ENCODE measurements at regions not wholly inside any gene's neighbourhood (a gene's known extent, or its start where the extent isn't known, plus 50 kb on each side); places are given as distances from the start of the nearest gene placed in this dataset.
"Not testable (repeated sequence)": the region's sequence is repeated elsewhere in the genome, so short reads cannot be mapped to it uniquely, and the experiment has no call there.

DNA sequence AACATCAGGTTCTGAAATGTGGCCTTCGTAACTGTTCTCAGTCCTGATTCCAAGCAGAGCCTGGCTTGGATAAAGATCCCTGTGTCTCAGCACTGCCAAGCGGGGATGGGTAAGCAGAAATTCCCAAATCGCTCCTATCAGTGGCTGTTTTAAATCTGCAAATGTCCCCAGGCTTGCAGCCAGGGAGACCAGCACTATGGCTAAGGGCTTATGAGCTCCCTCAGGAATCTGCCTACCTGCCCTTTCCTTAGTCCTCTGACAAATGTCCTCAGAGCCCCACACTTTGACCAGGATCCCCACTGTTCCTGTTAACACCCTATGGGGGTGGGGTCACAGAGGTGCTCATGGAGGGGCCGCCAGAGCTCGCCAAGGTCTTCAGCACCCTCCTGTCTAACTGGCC, 1062.8 kb downstream of the UQCRFS1 start:
- no peak for DNase-seq (ENCODE audit: low read depth)

DNA sequence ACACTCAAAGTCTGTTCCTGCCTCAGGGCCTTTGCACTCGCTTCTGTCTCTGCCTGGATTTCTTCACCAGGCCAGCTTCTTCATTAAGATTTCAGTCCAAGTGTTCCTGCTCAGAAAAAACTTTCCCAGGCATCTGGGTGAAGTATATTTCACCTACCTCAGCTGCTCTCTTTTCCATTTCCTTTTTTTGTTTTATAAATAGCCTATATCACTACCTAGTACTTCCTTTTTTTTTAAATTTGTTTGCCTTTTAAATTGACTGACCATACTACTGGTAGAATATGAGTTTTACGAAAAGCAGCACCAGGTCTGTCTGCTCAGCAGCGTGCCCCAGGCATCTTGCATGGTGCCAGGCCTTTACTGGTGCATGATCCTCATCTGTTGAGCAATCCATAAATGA, 1064.4 kb downstream of the UQCRFS1 start:
- no peak for DNase-seq (ENCODE audit: low read depth)

DNA sequence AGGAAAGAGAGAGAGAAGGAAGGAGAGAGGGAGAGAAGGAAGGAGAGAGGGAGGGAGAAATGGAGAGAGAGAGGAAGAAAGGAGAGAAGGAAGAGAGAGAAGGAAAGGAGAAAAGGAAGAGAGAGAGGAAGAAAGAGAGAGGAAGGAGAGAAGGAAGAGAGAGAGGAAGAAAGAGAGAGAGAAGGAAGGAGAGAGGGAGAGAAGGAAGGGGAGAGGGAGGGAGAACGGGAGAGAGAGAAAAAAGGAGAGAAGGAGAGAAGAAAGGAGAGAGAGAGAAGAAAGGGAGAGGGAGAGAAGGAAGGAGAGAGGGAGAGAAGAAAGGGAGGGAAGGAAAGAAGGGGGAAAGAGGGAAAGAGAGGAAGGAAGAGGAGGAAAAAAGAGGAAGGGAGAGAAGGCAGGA, 1070.7 kb downstream of the UQCRFS1 start:
- DNase-seq (ENCODE audit: low read depth), result no peak

DNA sequence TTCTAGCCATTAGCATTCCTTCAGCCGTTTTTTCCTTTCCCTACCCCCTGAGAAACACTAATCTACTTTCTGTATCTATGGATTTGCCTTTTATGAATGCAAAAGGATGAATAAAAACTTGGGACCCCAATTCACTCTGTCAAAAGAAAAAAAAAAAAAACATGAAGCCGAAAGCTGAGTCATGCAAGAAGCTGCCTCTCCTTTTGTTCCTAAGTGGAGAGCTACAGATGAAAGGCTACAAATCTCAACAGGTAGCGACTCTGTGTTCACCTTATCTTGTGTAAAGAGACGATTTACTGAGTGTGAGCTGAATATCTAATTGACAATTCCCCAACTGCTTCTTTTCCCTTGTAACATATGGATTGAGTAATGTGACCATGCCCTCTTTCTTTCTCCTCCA, 1072.8 kb downstream of the UQCRFS1 start:
- no peak for DNase-seq (ENCODE audit: low read depth)

DNA sequence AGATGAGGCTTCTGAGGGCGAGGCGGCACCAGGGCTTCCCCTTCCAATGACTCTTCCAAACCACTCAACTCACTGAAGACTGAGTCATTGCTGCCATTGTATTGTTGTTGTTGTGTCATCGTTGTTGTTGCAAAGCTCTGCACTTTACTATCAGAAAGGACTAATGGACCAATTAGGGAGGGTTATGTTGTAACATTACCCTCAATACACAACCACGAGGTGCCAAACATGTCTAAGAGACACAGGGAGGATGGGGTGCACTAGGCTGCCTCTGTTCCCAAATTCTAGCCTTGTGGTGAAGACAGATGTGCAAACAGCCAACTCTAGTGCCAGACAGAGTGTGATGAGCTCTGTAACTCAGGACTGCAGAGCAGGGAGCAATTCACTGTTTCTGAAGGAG, 1075.2 kb downstream of the UQCRFS1 start:
- no peak for DNase-seq (ENCODE audit: low read depth)

DNA sequence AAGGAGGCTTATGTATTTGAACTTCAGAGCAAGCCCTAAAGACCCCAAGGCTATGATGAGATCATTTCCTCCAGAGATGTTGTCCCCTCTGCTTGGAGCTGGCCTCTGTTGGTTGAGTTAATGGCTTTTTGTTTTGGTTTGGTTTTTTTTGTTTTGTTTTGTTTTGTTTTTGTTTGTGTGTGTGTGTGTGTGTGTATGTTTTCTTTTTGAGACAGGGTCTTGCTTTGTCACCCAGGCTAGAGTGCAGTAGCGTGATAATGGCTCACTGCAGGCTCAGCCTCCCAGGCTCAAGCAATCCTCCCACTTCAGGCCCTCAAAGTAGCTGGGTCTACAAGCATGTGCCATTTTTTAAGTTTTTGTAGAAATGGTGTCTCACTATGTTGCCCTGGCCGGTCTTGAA, 1076.2 kb downstream of the UQCRFS1 start:
- DNase-seq (ENCODE audit: low read depth), result no peak

DNA sequence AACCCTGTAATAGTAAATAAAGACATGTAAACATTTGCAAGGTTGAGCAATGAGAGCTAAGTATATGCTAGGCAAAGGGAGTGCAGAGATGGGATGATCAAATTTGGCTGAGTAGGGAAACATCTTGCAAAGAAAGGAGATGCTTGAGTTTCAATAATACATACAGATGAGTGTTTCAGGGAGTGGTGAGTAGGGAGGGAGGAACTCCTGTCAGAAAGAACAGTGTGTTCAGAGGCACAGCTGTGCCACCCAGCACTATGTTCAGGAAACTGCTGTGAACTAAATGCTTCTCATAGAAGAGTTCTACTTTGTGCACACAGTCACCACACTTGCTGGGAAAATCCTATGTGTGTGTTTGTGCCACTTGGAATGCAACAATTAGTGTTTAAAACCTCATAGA, 1077.1 kb downstream of the UQCRFS1 start:
- no peak for DNase-seq (ENCODE audit: low read depth)

DNA sequence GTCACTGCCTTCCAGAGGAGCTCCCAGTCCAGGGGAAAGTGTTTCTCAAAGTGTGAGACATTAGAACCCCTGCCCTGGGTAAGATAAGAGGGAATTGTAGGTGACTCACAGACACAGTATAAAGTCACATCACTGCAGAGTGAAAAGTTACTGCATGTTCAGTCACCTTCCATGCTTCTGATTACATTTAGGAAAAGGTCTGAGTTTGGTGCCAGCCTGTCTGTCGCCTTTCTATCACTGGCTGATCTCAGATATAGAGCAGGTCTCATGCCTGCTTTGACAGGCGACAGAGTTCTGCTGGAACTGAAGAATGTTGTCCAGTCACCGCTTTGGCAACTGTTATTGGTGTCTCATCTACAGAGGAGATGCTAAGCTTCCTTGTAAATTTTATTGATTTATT, 1078.6 kb downstream of the UQCRFS1 start:
- no peak for DNase-seq (ENCODE audit: low read depth)

DNA sequence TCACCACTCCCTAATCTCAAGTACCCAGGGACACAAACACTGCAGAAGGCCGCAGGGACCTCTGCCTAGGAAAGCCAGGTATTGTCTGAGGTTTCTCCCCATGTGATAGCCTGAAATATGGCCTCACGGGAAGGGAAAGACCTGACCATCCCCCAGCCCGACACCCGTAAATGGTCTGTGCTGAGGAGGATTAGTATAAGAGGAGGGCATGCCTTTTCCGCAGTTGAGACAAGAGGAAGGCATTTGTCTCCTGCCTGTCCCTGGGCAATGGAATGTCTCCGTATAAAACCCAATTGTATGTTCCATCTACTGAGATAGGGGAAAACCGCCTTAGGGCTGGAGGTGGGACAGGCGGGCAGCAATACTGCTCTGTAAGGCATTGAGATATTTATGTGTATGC, 1082.1 kb downstream of the UQCRFS1 start:
- not testable (repeated sequence) for DNase-seq (ENCODE audit: low read depth)

DNA sequence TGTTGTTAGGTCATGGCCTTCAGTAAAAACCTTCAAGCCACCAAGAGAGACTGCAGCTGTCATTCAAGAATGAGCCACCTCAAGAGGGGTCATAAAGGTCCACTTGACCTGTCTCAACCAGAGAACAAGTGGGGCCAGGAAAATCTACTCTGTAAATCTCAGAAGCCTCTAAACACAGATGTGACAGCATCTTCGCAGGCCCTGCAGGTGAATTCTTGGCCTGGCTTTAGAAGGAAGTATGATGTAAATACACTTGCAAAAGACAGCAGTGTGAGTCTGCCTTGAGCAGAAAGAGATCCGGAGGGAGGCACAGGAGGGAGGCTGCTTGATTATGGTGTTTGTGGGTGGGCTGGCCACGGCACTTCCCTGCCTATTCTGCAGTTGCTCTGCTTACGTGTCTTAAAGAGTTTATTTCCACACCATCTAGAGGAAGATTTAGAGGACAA, 1082.9 kb downstream of the UQCRFS1 start:
- no peak for DNase-seq (ENCODE audit: low read depth)

DNA sequence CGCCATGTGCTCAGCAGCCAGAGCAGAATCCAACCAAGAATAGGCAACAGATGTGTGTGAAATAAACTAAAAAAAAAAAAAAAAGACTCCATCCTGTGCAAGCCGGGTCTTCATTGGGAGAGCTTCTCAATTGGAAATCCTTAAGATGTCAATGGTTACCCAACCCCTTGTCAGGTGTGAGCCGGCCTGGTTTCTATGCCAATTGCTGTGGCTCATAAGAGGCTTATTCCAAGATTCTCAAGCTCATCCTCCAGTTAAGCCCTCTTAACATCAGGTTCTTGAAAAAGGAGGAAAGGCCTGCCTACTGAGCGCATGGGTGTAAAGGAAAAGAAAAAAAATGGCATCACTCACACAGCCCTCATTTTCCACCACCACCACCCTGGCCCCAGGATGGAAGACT, 1084.6 kb downstream of the UQCRFS1 start:
- DNase-seq (ENCODE audit: low read depth), result no peak

DNA sequence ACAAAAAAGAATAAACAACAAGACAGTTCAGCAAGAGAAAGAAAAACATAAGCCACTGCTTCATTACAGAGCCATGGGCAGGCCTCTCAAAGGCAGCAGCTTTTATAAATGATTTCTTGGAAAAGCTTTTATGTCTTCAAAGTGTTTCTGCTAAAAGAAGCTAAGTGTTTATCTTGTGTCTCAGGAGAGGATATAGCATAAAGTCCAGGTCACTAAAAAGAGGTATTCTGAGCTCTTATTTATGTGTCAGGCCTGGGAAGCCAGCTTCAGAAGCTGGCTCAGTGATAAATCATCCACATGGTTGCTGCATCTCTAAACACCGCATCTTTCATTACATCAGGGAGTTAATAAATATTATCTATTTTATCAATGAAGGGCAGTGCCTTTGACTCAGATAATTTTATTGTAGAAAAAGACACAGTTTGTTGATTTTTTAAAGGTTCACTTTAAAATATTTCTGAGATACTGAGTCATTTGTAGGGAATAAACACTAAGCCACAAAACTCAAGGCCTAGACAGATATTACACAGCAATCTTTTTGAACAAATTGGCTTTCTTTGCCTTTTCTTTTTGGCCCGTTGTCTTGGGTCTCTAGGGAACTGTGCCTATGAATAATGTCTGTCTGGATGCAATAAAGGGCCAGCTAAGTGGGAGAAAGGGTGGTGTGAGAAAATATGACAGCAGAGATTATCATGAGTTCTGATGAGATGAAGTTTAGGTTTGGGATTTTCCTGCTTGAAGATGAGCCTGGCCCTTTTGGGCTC, 1086.6 kb downstream of the UQCRFS1 start:
- no peak for DNase-seq (ENCODE audit: low read depth)

DNA sequence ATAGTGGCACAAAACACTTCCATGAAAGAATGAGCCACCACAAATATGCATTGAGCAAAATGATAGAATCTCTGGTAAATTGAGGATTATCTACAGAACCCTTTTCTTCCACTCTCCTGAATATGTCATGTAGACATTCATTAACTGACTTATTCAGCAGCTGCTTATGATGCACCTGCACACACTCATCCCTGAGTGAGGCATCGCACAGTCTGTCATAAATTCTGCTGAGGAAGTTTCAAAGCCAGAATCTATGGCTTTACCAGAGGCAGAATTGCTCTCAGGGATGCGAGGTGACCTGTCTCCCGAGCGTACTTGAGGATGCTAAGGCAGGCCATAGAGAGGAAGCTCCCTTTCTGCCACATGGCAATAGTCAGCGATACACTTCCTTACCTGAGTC, 1090.2 kb downstream of the UQCRFS1 start:
- DNase-seq (ENCODE audit: low read depth), result no peak

DNA sequence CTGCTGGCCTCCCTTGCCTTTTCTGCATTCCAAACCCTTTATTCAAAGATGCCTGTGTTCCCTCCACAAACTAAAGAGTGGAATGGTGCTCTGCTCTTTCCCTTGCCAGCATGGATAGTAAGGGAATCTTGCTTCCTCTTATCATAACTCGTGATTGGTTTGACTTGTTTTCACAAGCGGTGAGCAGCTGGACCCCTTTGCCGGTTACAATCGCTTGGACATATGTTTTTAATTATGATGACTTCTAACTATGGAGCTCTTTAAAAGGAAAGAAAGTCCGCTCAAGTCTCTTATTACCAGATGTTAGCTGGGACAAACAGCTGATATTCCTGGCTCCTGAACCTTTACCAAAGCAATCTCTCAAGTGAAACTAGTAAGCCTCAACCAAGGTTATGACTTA, 1094.7 kb downstream of the UQCRFS1 start:
- DNase-seq (ENCODE audit: low read depth), result no peak

DNA sequence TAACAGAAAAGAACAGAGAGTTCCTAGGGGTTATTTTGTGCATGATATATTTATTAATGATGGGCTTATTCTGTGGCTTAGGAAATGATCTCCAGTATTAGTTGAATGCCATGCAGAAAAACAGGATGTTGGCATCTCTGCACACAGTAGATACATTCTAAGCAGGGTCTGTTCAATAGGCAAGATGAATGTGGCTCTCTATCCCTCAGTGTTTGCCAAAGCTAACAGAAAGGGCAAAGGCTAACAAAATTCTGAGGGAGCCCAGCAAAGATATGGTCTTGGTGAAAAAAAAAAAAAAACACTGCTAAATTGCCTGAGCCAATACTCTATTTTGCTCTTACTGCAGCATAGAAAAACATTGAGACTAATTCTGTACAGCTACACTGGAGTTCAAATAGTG, 1095.8 kb downstream of the UQCRFS1 start:
- DNase-seq (ENCODE audit: low read depth), result no peak

DNA sequence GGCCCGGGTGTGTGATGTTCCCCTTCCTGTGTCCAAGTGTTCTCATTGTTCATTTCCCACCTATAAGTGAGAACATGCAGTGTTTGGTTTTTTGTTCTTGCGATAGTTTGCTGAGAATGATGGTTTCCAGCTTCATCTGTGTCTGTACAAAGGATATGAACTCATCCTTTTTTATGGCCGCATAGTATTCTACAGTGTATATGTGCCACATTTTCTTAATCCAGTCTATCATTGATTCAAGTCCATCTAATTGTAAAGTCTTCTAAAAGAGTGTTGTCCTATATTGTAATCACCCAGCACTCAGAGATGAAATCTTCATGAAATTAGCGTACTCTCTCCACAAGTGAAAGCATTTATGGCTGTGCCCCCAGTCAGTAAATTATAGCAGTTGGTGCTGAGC, 1096.6 kb downstream of the UQCRFS1 start:
- DNase-seq (ENCODE audit: low read depth), result not testable (repeated sequence)

DNA sequence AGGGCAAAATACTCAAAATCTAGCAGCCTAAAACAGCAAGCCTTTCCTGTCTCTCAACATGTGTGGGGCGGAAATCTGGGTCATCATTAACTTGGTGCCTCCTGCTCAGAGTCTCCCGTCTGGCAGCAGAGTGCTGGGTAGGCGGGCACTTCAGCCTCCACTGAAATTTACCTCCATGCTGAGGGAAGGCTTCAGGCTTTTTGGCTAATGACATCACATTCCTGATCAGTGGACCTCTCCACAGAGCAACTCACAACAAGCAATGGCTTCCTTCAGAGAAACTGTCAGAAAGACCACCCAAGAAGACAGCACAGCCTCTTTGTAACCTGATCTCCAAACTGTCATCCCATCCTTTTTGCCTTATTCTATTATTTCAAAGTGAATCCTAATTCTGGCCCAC, 1109.0 kb downstream of the UQCRFS1 start:
- DNase-seq (ENCODE audit: low read depth), result no peak

DNA sequence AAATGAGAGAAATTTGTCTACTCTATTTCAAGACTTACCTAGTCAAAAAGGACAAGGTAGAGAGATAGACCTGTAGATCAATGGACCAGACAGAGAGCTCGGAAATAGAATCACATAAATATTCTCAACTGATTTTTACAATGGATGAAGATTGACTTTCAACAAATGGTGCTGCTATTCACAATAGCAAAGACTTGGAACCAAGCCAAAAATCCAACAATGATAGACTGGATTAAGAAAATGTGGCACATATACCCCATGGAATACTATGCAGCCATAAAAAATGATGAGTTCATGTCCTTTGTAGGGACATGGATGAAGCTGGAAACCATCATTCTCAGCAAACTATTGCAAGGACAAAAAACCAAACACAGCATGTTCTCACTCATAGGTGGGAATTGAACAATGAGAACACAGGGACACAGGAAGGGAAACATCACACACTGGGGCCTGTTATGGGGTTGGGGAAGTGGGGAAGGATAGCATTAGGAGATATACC, 1128.2 kb downstream of the UQCRFS1 start:
- not testable (repeated sequence) for DNase-seq (ENCODE audit: low read depth)

DNA sequence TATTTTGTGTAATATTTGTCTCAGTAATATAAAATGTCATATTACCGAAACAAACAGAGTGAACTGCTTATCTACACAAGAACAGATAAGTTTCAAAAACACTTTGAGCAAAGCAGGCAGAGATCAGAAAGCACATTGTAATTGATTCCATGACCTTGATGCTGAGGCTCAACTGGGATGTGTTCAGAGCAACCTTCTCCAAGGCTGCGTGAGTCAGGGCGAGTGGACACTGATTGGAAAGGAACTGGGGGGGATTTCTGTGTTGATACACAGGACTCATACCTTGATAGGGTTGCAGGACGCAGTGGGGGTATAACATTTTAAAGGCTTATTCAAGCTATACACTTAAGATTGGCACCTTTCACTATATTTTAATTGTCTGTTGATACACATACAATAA, 1136.3 kb downstream of the UQCRFS1 start:
- DNase-seq (ENCODE audit: low read depth), result no peak

DNA sequence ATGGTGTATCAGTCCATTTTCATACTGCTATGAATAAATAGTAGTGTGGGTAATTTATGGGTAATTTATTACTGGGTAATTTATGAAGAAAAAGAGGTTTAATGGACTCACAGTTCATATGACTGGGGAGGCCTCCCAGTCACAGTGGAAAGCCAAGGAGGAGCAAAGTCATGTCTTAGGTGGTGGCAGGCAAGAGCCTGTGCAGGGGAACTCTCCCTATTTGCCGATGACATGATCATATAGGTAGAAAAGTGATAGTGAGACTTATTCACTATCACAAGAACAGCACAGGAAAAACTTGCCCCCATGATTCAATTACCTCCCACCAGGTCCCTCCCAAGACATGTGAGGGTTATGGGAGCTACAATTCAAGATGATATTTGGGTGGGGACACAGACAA, 1137.7 kb downstream of the UQCRFS1 start:
- no peak for DNase-seq (ENCODE audit: low read depth)

DNA sequence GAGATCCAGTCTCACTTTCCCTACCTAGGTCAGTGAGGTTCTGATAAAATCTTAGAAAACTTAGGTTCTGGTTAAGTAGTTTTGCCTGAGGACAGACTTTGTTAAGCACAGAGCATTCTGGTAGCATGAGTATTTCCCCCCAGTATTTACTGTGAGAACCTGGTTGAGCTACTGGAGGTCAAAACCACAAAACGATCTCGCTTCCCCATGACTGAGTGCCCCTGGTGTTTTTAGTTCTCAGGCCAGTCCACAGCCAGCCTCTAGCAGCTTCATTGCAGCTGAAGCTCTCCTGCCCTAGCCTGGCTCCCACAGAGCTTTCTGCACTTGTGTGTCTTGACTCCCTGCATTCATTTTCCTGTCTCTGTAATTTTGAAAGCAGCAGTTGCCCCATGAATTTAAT, 1138.2 kb downstream of the UQCRFS1 start:
- DNase-seq (ENCODE audit: low read depth), result no peak

DNA sequence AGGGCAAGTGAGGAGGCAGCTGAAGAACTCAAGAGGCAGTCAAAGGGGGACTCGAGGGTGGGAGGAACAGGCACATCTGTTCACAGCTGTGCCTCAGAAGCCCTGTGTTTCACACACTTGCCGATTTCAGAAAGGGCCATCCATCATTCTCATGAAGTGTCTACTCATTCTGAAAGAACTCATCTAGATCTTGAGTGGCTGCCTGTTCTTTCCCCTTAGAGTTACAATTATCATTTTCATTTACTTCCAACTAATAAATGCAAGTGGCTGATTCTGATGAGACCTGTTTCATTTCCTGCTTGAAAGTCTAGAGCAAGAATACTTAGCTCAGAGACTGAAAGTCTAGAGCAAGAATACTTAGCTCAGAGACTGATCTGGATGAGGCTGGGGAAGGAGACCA, 1145.1 kb downstream of the UQCRFS1 start:
- DNase-seq (ENCODE audit: low read depth), result no peak

DNA sequence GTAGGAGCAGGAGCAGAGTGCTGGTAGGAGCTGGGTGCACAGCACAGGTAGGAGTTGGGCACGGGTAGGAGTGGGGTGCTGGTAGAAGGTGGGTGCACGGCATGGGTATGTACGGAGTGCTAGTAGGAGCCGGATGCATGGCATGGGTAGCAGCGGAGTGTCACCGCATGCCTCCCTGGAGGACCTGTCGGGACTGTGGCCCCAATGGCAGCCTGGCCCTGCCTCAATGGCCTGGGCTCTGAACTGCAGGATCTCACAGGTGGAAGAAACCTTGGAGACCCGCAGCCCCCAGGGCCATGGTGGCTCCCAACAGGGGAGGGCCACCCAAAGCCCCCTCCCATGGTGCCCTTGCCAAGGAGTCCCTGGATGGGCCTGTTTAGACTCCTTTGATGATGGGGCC, 1146.0 kb downstream of the UQCRFS1 start:
- no peak for DNase-seq (ENCODE audit: low read depth)

DNA sequence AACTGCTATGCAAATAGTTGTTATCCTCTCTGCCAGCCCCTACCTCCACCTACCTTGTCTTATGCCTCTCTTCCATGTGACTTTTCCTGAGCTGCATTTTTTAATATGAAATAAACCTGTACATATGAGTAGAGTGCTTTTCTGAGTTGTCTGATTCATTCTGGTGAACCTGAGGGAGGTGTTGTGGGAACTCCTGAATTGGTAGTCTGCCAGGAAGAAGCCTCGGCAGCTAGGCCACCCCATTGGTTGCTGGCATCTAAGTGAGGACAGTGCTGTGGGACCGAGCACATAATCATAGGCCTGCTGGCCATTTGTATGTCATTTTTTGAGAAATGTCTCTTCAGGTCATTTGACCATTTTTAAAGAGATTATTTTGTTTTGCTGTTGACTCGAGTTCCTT, 1146.8 kb downstream of the UQCRFS1 start:
- DNase-seq (ENCODE audit: low read depth), result no peak
